ENCODE measurements at regions not wholly inside any gene's neighbourhood (a gene's known extent, or its start where the extent isn't known, plus 50 kb on each side); places are given as distances from the start of the nearest gene placed in this dataset.

- TF ChIP-seq POLR2A (IDR thresholded peaks at IDR 0.05) (no peak), CTCF (IDR thresholded peaks at IDR 0.05) (no peak)
- WGBS, 2 donors, result 53 to 88% methylated on average over 1 to 3 of the region's 5 CpGs
- Histone ChIP-seq H3K9me3 (no peaks in the 10 kb centered on the region), H3K4me1 (peaks cover 0 to 28% (median 5%) of the 10 kb centered on the region in 3 donors), H3K27me3 (no peaks in the 10 kb centered on the region), H3K36me3 (no peaks in the 10 kb centered on the region), H3K4me3 (no peak overlapping the region), H3K27ac (no peak overlapping the region)
- intact Hi-C loops (cut with DNase I), result no loop called here
- DNase-seq, result no peak
These were observed 224.6 kb downstream of the BCOR start for GRCh38 chrX:39873117-39873516.

GRCh38 chrX:39874202-39874816, 223.4 kb downstream of the BCOR start:
- no peak for DNase-seq
- H3K9me3 ChIP-seq, result no peaks in the 10 kb centered on the region
- H3K4me1 ChIP-seq, result peaks cover 0 to 28% (median 5%) of the 10 kb centered on the region in 3 donors
- no peak for TF ChIP-seq POLR2A (IDR thresholded peaks at IDR 0.05)
- TF ChIP-seq CTCF (IDR thresholded peaks at IDR 0.05), result no peak
- no peaks in the 10 kb centered on the region for H3K27me3 ChIP-seq
- intact Hi-C loops (cut with DNase I), result no loop called here
- H3K36me3 ChIP-seq, result no peaks in the 10 kb centered on the region
- 38% methylated on average over 4 of the region's 5 CpGs; no CpG with 5 or more reads in 1 of the 2 donors for WGBS, 2 donors
- no peak overlapping the region for H3K4me3 ChIP-seq
- no peak overlapping the region for H3K27ac ChIP-seq

GRCh38 chrX:39875834-39876628, 221.7 kb downstream of the BCOR start:
- TF ChIP-seq POLR2A (IDR thresholded peaks at IDR 0.05) (no peak), CTCF (IDR thresholded peaks at IDR 0.05) (no peak)

GRCh38 chrX:39877905-39878304, 219.9 kb downstream of the BCOR start:
- Histone ChIP-seq H3K36me3 (no peaks in the 10 kb centered on the region), H3K4me1 (peaks cover 0 to 21% (median 5%) of the 10 kb centered on the region in 3 donors), H3K27me3 (no peaks in the 10 kb centered on the region), H3K27ac (no peak overlapping the region), H3K4me3 (no peak overlapping the region), H3K9me3 (no peaks in the 10 kb centered on the region)
- intact Hi-C loops (cut with DNase I), result no loop called here
- TF ChIP-seq POLR2A (IDR thresholded peaks at IDR 0.05) (no peak), CTCF (IDR thresholded peaks at IDR 0.05) (no peak)
- WGBS, 2 donors, result 49 to 57% methylated on average over 5 to 10 of the region's 18 CpGs
- DNase-seq, result no peak

More at GRCh38 chrX:39875834-39876628, 221.7 kb downstream of the BCOR start:
- Histone ChIP-seq H3K36me3 (no peaks in the 10 kb centered on the region), H3K27me3 (no peaks in the 10 kb centered on the region), H3K9me3 (no peaks in the 10 kb centered on the region), H3K27ac (no peak overlapping the region), H3K4me1 (peaks cover 0 to 28% (median 5%) of the 10 kb centered on the region in 3 donors), H3K4me3 (no peak overlapping the region)
- DNase-seq, result no peak
- intact Hi-C loops (cut with DNase I), result no loop called here
- WGBS, 2 donors, result 24 to 59% methylated on average over 4 to 12 of the region's 15 CpGs

GRCh38 chrX:39883666-39884065, 214.1 kb downstream of the BCOR start:
- intact Hi-C loops (cut with DNase I), result no loop called here
- H3K4me1 ChIP-seq, result no peaks in the 10 kb centered on the region
- no peaks in the 10 kb centered on the region for H3K36me3 ChIP-seq
- no peak overlapping the region for H3K4me3 ChIP-seq
- WGBS, 2 donors, result 71 to 78% methylated on average over 3 of the region's 3 CpGs
- no peak for DNase-seq
- no peaks in the 10 kb centered on the region for H3K27me3 ChIP-seq
- H3K27ac ChIP-seq, result no peak overlapping the region
- TF ChIP-seq CTCF (IDR thresholded peaks at IDR 0.05) (no peak), POLR2A (IDR thresholded peaks at IDR 0.05) (no peak)
- H3K9me3 ChIP-seq, result no peaks in the 10 kb centered on the region
